Hepatocyte (in vitro differentiated cells): ENCODE measurements at regions not wholly inside any gene's neighbourhood (a gene's known extent, or its start where the extent isn't known, plus 50 kb on each side); places are given as distances from the start of the nearest gene placed in this dataset.

ENCODE experiments used
- DNase-seq: peaks from one replicate; pipeline ENCODE4 v3.0.0-alpha.2; 2016; ENCODE audit warnings: low spot score
- H2AFZ ChIP-seq: fragments of 200-600 bp; sonication (generic); 2 replicates; pipeline ENCODE4 v1.6.0; 2016; ENCODE audit warnings: antibody characterized with exemption, mild to moderate bottlenecking
- H3K27ac ChIP-seq: fragments of 200-600 bp; sonication (generic); 2 replicates; pipeline ENCODE4 v1.5.1; 2016; ENCODE audit warnings: mild to moderate bottlenecking
- H3K27me3 ChIP-seq: fragments of 200-600 bp; sonication (generic); 2 replicates; pipeline ENCODE4 v1.6.1; 2016
- H3K36me3 ChIP-seq: fragments of 200-600 bp; sonication (generic); replicated peaks from 2 replicates; pipeline ENCODE4 v1.5.1; 2016; ENCODE audit warnings: low read depth; ENCODE audit not compliant: insufficient read depth
- H3K4me1 ChIP-seq: fragments of 200-600 bp; sonication (generic); 2 replicates; pipeline ENCODE4 v1.5.1; 2016; ENCODE audit warnings: mild to moderate bottlenecking, moderate library complexity; ENCODE audit not compliant: insufficient read depth
- H3K4me2 ChIP-seq: fragments of 200-600 bp; sonication (generic); 2 replicates; pipeline ENCODE4 v1.6.0; 2016
- H3K4me3 ChIP-seq: fragments of 200-600 bp; sonication (generic); 2 replicates; pipeline ENCODE4 v1.5.1; 2016; ENCODE audit warnings: mild to moderate bottlenecking
- H3K79me2 ChIP-seq: fragments of 200-600 bp; sonication (generic); 2 replicates; pipeline ENCODE4 v1.6.0; 2017; ENCODE audit warnings: mild to moderate bottlenecking
- H3K9me2 ChIP-seq: fragments of 200-600 bp; sonication (generic); replicated peaks from 2 replicates; pipeline ENCODE4 v1.6.0; 2017; ENCODE audit warnings: mild to moderate bottlenecking; ENCODE audit not compliant: insufficient read depth
- H3K9me3 ChIP-seq: fragments of 200-600 bp; sonication (generic); 2 replicates; pipeline ENCODE4 v1.5.1; 2016; ENCODE audit warnings: low read depth, mild to moderate bottlenecking
- H4K20me1 ChIP-seq: fragments of 200-600 bp; sonication (generic); 2 replicates; pipeline ENCODE4 v1.6.0; 2016; ENCODE audit warnings: mild to moderate bottlenecking; ENCODE audit not compliant: insufficient read depth, poor library complexity, severe bottlenecking
- CTCF ChIP-seq: fragments of 200-600 bp; sonication (generic); IDR thresholded peaks from 2 replicates; pipeline ENCODE4 v1.5.1; 2016; ENCODE audit warnings: antibody characterized with exemption, mild to moderate bottlenecking; ENCODE audit not compliant: poor library complexity
- EZH2 ChIP-seq: fragments of 200-600 bp; sonication (generic); IDR thresholded peaks from 2 replicates; pipeline ENCODE4 v1.6.1; 2016; ENCODE audit warnings: antibody characterized with exemption, mild to moderate bottlenecking, borderline replicate concordance
- EZH2phosphoT487 ChIP-seq: fragments of 200-600 bp; sonication (generic); IDR thresholded peaks from one replicate; pipeline ENCODE4 v1.6.1; 2018; ENCODE audit warnings: antibody characterized with exemption, mild to moderate bottlenecking, low read depth, moderate library complexity; ENCODE audit not compliant: unreplicated experiment, severe bottlenecking
- WGBS: methylation state at CpG from one replicate; pipeline ENCODE4 v1.1.6; 2016; ENCODE audit warnings: low lambda C conversion rate; ENCODE audit errors: missing lambda C conversion rate; 5-methylcytosine and 5-hydroxymethylcytosine counted together

GRCh38 chr6:86273936-86274335 is 631.2 kb upstream of the SYNCRIP start:
- H3K9me2 ChIP-seq, result no peaks in the 10 kb centered on the region
- H2AFZ ChIP-seq, result no peak overlapping the region
- 87% methylated on average over 2 of the region's 2 CpGs for WGBS
- TF ChIP-seq EZH2phosphoT487, result no peak
- TF ChIP-seq EZH2, result no peak
- no peak for TF ChIP-seq CTCF
- H3K27ac ChIP-seq, result no peak overlapping the region
- no peaks in the 10 kb centered on the region for H3K9me3 ChIP-seq
- H3K79me2 ChIP-seq, result no peaks in the 10 kb centered on the region
- H3K4me3 ChIP-seq, result no peak overlapping the region
- H3K4me2 ChIP-seq, result no peak overlapping the region
- no peaks in the 10 kb centered on the region for H4K20me1 ChIP-seq
- no peak for DNase-seq
- no peaks in the 10 kb centered on the region for H3K27me3 ChIP-seq
- H3K4me1 ChIP-seq, result no peaks in the 10 kb centered on the region
- H3K36me3 ChIP-seq, result no peaks in the 10 kb centered on the region

GRCh38 chr6:86256615-86257187 is 614.0 kb upstream of the SYNCRIP start:
- no peak for DNase-seq
- Histone ChIP-seq H3K9me3 (no peaks in the 10 kb centered on the region), H3K27me3 (no peaks in the 10 kb centered on the region), H3K36me3 (no peaks in the 10 kb centered on the region), H2AFZ (no peak overlapping the region), H3K9me2 (no peaks in the 10 kb centered on the region), H4K20me1 (no peaks in the 10 kb centered on the region), H3K4me3 (no peak overlapping the region), H3K27ac (no peak overlapping the region), H3K4me1 (peaks cover 8% of the 10 kb centered on the region), H3K79me2 (no peaks in the 10 kb centered on the region), H3K4me2 (no peak overlapping the region)
- WGBS, result 59% methylated on average over 4 of the region's 4 CpGs
- TF ChIP-seq CTCF, result no peak
- TF ChIP-seq EZH2, result no peak
- no peak for TF ChIP-seq EZH2phosphoT487

GRCh38 chr6:86255973-86256372 is 613.3 kb upstream of the SYNCRIP start:
- no peaks in the 10 kb centered on the region for H3K9me2 ChIP-seq
- H3K9me3 ChIP-seq, result no peaks in the 10 kb centered on the region
- 38% methylated on average over 1 of the region's 1 CpG for WGBS
- no peak for DNase-seq
- no peak overlapping the region for H3K27ac ChIP-seq
- H3K4me2 ChIP-seq, result peak overlapping the region; percentile 13
- TF ChIP-seq EZH2 (no peak), EZH2phosphoT487 (no peak), CTCF (no peak)
- H4K20me1 ChIP-seq, result no peaks in the 10 kb centered on the region
- no peaks in the 10 kb centered on the region for H3K27me3 ChIP-seq
- H3K4me1 ChIP-seq, result peaks cover 8% of the 10 kb centered on the region
- H2AFZ ChIP-seq, result no peak overlapping the region
- H3K36me3 ChIP-seq, result no peaks in the 10 kb centered on the region
- H3K79me2 ChIP-seq, result no peaks in the 10 kb centered on the region
- no peak overlapping the region for H3K4me3 ChIP-seq

GRCh38 chr6:86251106-86251505 is 608.4 kb upstream of the SYNCRIP start:
- no peaks in the 10 kb centered on the region for H3K9me2 ChIP-seq
- no peak overlapping the region for H2AFZ ChIP-seq
- H3K27me3 ChIP-seq, result no peaks in the 10 kb centered on the region
- DNase-seq, result no peak
- WGBS, result 85% methylated on average over 1 of the region's 1 CpG
- no peaks in the 10 kb centered on the region for H3K36me3 ChIP-seq
- H3K4me2 ChIP-seq, result no peak overlapping the region
- no peak overlapping the region for H3K27ac ChIP-seq
- no peaks in the 10 kb centered on the region for H3K9me3 ChIP-seq
- TF ChIP-seq EZH2phosphoT487, result no peak
- TF ChIP-seq EZH2, result no peak
- no peak for TF ChIP-seq CTCF
- H4K20me1 ChIP-seq, result no peaks in the 10 kb centered on the region
- no peaks in the 10 kb centered on the region for H3K79me2 ChIP-seq
- no peak overlapping the region for H3K4me3 ChIP-seq
- peaks cover 1% of the 10 kb centered on the region for H3K4me1 ChIP-seq
